HUES6 (cell line): ENCODE measurements at regions not wholly inside any gene's neighbourhood (a gene's known extent, or its start where the extent isn't known, plus 50 kb on each side); places are given as distances from the start of the nearest gene placed in this dataset.
"Not testable (repeated sequence)": the region's sequence is repeated elsewhere in the genome, so short reads cannot be mapped to it uniquely, and the experiment has no call there.

Source experiments
- H3K27ac ChIP-seq: 2 replicates; pipeline ENCODE4 v1.7.0; 2013; ENCODE audit warnings: low read depth, mild to moderate bottlenecking, low read length, inconsistent platforms
- H3K27me3 ChIP-seq: 2 replicates; pipeline ENCODE4 v1.6.1; 2013; ENCODE audit warnings: low read length; ENCODE audit not compliant: control insufficient read depth, insufficient read depth
- H3K36me3 ChIP-seq: 2 replicates; pipeline ENCODE4 v1.6.1; 2013; ENCODE audit warnings: low read length; ENCODE audit not compliant: control insufficient read depth, insufficient read depth
- H3K4me1 ChIP-seq: 2 replicates; pipeline ENCODE4 v1.6.1; 2013; ENCODE audit warnings: low read length; ENCODE audit not compliant: control insufficient read depth, insufficient read depth
- H3K4me3 ChIP-seq: 2 replicates; pipeline ENCODE4 v1.5.1; 2013; ENCODE audit warnings: low read depth, low read length
- H3K9ac ChIP-seq: one replicate; pipeline ENCODE4 v1.6.1; 2013; ENCODE audit warnings: mild to moderate bottlenecking, low read length
- H3K9me3 ChIP-seq: 2 replicates; pipeline ENCODE4 v1.6.1; 2013; ENCODE audit warnings: low read depth, low read length; ENCODE audit not compliant: control insufficient read depth, insufficient read depth

DNA sequence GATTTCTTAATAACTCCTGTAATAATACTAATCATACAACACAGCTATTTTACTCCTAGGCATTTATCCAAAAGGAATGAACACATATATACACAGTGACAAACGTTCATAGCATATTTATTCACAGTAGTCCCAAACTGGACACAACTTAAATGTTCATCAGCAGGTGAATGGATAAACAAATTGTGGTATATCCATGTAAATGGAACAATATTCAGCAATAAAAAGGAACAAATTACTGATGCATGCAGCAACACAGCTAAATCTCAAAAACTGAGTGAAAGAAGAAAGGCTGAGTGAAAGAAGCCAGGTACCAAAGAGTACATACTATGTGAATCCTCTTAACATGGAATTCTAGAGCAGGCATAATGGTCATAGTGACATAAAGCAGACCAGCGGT is 242.7 kb upstream of the USP24 start:
- Histone ChIP-seq H3K4me1 (no peaks in the 10 kb centered on the region), H3K36me3 (no peaks in the 10 kb centered on the region), H3K27me3 (no peaks in the 10 kb centered on the region), H3K9me3 (peaks cover 12% of the 10 kb centered on the region), H3K9ac (no peak overlapping the region), H3K27ac (no peak overlapping the region), H3K4me3 (no peak overlapping the region)

DNA sequence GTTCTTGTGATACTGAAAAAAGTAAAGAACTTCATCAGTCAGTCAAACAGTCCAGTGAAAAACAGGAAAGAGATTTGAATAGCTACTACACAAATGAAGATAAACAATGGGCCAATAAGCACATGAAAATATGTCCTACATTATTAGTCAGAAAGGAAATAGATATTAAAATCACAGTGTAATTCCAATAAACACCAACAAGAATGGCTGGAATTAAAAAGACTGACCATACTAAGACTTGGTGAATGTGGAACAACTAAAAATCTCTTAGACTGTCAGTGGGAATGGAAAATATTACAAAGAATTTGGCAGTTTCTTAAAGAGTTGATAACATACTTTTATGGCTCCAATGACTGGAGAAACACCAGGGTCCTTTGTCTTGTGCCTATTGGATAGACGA is 241.8 kb upstream of the USP24 start:
- Histone ChIP-seq H3K27ac (no peak overlapping the region), H3K9me3 (peaks cover 12% of the 10 kb centered on the region), H3K4me1 (no peaks in the 10 kb centered on the region), H3K27me3 (no peaks in the 10 kb centered on the region), H3K4me3 (no peak overlapping the region), H3K9ac (no peak overlapping the region), H3K36me3 (no peaks in the 10 kb centered on the region)

DNA sequence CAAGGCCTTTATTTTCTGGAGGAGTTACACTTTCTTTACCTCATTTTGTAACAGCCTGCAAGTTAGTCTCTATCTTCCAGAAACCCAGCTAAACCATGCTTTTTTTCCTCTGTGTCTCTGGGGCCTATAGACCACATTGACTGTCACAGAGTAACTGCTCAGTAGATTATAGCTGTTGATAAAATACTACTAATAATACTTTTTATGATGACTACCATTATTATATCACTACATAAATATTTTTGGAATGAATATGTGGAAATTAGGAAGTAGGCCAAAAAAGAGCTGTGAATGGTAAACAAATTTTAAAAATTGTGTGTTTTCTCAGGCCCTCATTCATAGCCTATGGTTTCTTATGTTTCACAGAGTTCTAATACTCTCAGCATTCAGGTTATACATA is 233.1 kb upstream of the USP24 start:
- Histone ChIP-seq H3K27me3 (no peaks in the 10 kb centered on the region), H3K4me1 (no peaks in the 10 kb centered on the region), H3K36me3 (no peaks in the 10 kb centered on the region), H3K4me3 (no peak overlapping the region), H3K9me3 (no peaks in the 10 kb centered on the region), H3K27ac (no peak overlapping the region), H3K9ac (no peak overlapping the region)

DNA sequence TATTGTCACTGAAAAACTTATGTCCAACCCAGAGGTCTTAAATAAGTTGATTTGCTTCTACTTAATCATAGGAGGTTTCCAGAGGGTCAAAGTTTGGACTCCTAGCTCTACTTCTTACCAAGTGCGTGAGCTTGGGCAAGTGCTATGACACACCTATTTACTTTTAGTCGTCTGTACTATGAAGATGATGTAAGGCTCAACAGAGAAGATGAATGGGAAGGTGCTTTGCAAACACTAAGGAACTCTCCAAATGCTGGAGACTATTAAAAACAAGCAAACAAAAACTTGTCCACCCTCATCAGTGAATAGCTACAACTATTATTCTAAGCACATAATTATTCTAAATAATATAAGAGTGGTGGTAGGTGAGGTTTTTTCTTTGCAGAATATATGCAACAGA is 232.3 kb upstream of the USP24 start:
- H3K36me3 ChIP-seq: no peaks in the 10 kb centered on the region
- no peaks in the 10 kb centered on the region for H3K4me1 ChIP-seq
- no peak overlapping the region for H3K9ac ChIP-seq
- no peaks in the 10 kb centered on the region for H3K9me3 ChIP-seq
- H3K27ac ChIP-seq: no peak overlapping the region
- no peak overlapping the region for H3K4me3 ChIP-seq
- H3K27me3 ChIP-seq: no peaks in the 10 kb centered on the region

- Histone ChIP-seq H3K9me3 (no peaks in the 10 kb centered on the region), H3K9ac (no peak overlapping the region), H3K36me3 (no peaks in the 10 kb centered on the region), H3K27ac (no peak overlapping the region), H3K4me1 (no peaks in the 10 kb centered on the region), H3K27me3 (no peaks in the 10 kb centered on the region), H3K4me3 (no peak overlapping the region)
Observed at GRCh38 chr1:55446351-55446750, 231.2 kb upstream of the USP24 start.

DNA sequence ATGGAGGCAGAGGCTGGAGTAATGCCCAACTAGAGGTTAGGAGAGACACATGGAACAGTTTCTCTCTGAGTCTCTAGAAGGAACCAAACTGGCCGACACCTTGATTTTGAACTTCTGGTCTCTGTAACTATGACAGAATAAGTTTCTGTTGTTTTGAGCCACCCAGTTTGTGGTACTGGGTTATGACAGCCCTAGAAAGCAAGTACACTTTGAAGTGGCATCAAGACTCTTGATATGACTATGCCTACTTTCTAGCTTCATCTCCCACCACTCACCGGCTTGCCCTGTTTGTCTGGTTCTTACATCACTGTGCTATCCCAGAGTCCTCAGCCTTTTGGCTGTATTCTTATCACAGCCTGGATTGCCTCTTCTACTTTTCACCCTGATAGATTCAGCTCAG is 230.3 kb upstream of the USP24 start:
- Histone ChIP-seq H3K9ac (no peak overlapping the region), H3K27me3 (no peaks in the 10 kb centered on the region), H3K9me3 (no peaks in the 10 kb centered on the region), H3K27ac (no peak overlapping the region), H3K4me3 (no peak overlapping the region), H3K4me1 (no peaks in the 10 kb centered on the region), H3K36me3 (no peaks in the 10 kb centered on the region)

DNA sequence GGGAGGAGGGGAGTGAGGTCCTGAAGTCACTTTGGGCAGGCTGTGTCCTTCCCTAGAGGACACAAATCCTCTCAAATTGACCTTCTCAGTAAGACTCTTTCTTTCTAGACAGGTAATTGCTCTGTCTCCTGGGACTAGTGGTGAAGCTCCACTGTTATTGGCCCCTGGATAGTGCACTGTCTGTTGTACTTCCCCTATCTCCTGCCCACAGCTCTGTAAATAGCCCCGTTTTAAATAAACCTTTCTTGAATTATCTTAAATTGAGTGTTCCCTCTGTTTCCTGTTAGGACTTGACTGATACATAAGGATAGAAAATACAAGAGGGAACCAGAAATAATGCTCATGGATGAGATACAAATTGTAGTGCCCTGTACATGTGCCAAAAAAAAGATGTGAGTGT is 229.5 kb upstream of the USP24 start:
- no peaks in the 10 kb centered on the region for H3K4me1 ChIP-seq
- H3K9me3 ChIP-seq: no peaks in the 10 kb centered on the region
- H3K27me3 ChIP-seq: no peaks in the 10 kb centered on the region
- H3K9ac ChIP-seq: no peak overlapping the region
- no peak overlapping the region for H3K4me3 ChIP-seq
- no peaks in the 10 kb centered on the region for H3K36me3 ChIP-seq
- H3K27ac ChIP-seq: no peak overlapping the region

DNA sequence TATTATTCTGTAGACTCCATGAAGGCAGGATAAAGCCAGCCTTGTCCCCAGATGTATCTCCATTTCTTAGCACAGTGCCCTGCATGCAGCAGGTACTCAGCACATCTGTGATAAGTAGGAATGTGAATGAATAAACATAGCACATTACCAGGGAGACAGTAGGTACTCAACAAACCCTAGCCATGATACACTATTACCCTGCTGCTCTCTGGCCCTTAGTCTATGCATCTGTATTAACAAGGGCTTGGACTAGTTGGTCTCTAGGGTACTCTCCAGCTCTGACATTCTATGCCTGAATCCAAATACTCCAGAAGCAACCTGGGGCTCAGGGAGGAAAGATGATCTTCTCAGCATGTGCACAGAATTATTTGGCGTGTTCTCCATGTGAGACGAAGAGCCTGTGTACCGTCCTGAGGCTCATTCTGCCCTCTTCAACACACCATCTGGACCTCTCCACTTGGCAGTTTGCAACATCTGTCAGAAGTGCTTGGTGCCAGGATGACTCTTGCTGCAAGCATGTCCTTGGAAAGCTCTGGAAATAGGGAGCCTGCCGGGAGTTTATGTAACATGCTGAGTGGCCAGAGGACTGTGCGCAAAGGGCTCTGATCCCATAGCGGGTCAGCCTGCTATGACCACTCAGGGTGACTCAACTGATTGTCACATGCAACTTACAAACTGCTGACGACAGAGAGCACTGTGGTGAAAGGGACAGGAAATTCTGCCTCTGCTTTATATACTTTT is 228.2 kb upstream of the USP24 start:
- H3K27ac ChIP-seq: no peak overlapping the region

GRCh38 chr1:55441489-55441888 is 226.3 kb upstream of the USP24 start:
- Histone ChIP-seq H3K36me3 (no peaks in the 10 kb centered on the region), H3K27me3 (no peaks in the 10 kb centered on the region), H3K4me3 (no peak overlapping the region), H3K27ac (no peak overlapping the region), H3K9me3 (no peaks in the 10 kb centered on the region), H3K4me1 (no peaks in the 10 kb centered on the region), H3K9ac (no peak overlapping the region)

More for the DNA sequence above, 228.2 kb upstream of the USP24 start:
- no peaks in the 10 kb centered on the region for H3K9me3 ChIP-seq
- no peaks in the 10 kb centered on the region for H3K27me3 ChIP-seq
- H3K4me3 ChIP-seq: no peak overlapping the region
- no peaks in the 10 kb centered on the region for H3K36me3 ChIP-seq
- no peaks in the 10 kb centered on the region for H3K4me1 ChIP-seq
- H3K9ac ChIP-seq: no peak overlapping the region

GRCh38 chr1:55437692-55438091 is 222.5 kb upstream of the USP24 start:
- no peak overlapping the region for H3K4me3 ChIP-seq
- no peak overlapping the region for H3K9ac ChIP-seq
- no peaks in the 10 kb centered on the region for H3K9me3 ChIP-seq
- no peak overlapping the region for H3K27ac ChIP-seq
- H3K4me1 ChIP-seq: no peaks in the 10 kb centered on the region
- no peaks in the 10 kb centered on the region for H3K27me3 ChIP-seq
- H3K36me3 ChIP-seq: no peaks in the 10 kb centered on the region

GRCh38 chr1:55430720-55431119 is 215.6 kb upstream of the USP24 start:
- not testable (repeated sequence) for H3K9ac ChIP-seq, H3K27ac ChIP-seq, H3K9me3 ChIP-seq, H3K27me3 ChIP-seq, H3K4me3 ChIP-seq, H3K36me3 ChIP-seq
- H3K4me1 ChIP-seq: peaks cover 16% of the 10 kb centered on the region; the same call in 1 of the 2 replicates

DNA sequence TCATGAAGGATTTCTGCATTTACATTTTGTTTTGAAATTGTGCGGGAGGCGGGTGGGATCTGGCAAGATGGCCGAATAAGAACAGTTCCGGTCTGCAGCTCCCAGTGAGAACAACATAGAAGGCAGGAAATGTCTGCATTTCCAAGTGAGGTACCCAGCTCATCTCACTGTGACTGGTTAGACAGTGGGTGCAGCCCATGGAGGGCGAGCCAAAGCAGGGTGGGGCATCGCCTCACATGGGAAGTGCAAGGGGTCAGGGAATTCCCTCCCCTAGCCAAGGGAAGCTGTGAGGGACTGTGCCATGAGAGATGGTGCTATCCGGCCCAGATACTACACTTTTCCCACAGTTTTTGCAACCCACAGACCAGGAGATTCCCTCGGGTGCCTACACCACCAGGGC is 215.0 kb upstream of the USP24 start:
- peaks cover 16% of the 10 kb centered on the region; the same call in 1 of the 2 replicates for H3K4me1 ChIP-seq
- not testable (repeated sequence) for H3K36me3 ChIP-seq, H3K9ac ChIP-seq, H3K27me3 ChIP-seq, H3K27ac ChIP-seq, H3K4me3 ChIP-seq, H3K9me3 ChIP-seq
